ENCODE measurements at regions not wholly inside any gene's neighbourhood (a gene's known extent, or its start where the extent isn't known, plus 50 kb on each side); places are given as distances from the start of the nearest gene placed in this dataset.

- H3K4me3 ChIP-seq (ENCODE audit: low read length, poor library complexity, severe bottlenecking) = no peak overlapping the region
- no peaks in the 10 kb centered on the region for H3K9me2 ChIP-seq (replicated peaks; ENCODE audit: low read depth, low read length)
- H3K9ac ChIP-seq (ENCODE audit: low read depth, low read length, poor library complexity, severe bottlenecking) = no peak overlapping the region
- no peaks in the 10 kb centered on the region for H3K79me2 ChIP-seq (ENCODE audit: insufficient read depth, low read length)
- H3F3A ChIP-seq (ENCODE audit: low read depth) = no peaks in the 10 kb centered on the region
- no peaks in the 10 kb centered on the region for H3K36me3 ChIP-seq (ENCODE audit: insufficient read depth, low read length)
- no peaks in the 10 kb centered on the region for H3K27me3 ChIP-seq (ENCODE audit: insufficient read depth, low read length, poor library complexity, severe bottlenecking)
- H2AFZ ChIP-seq (ENCODE audit: low read length) = no peak overlapping the region
- H3K4me1 ChIP-seq (ENCODE audit: insufficient read depth, low read length, poor library complexity, severe bottlenecking) = no peaks in the 10 kb centered on the region
- TF ChIP-seq, protein P1, sequence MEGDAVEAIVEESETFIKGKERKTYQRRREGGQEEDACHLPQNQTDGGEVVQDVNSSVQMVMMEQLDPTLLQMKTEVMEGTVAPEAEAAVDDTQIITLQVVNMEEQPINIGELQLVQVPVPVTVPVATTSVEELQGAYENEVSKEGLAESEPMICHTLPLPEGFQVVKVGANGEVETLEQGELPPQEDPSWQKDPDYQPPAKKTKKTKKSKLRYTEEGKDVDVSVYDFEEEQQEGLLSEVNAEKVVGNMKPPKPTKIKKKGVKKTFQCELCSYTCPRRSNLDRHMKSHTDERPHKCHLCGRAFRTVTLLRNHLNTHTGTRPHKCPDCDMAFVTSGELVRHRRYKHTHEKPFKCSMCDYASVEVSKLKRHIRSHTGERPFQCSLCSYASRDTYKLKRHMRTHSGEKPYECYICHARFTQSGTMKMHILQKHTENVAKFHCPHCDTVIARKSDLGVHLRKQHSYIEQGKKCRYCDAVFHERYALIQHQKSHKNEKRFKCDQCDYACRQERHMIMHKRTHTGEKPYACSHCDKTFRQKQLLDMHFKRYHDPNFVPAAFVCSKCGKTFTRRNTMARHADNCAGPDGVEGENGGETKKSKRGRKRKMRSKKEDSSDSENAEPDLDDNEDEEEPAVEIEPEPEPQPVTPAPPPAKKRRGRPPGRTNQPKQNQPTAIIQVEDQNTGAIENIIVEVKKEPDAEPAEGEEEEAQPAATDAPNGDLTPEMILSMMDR (conservative IDR thresholded peaks at IDR 0.05; ENCODE audit: low read length) = no peak
- no peak for TF ChIP-seq EZH2phosphoT487 (IDR thresholded peaks at IDR 0.05; ENCODE audit: borderline replicate concordance)
- no peak overlapping the region for H3K4me2 ChIP-seq (ENCODE audit: low read depth, low read length, poor library complexity, severe bottlenecking)
- no peaks in the 10 kb centered on the region for H3K9me3 ChIP-seq (ENCODE audit: insufficient read depth, low read depth, low read length)
- no peaks in the 10 kb centered on the region for H4K20me1 ChIP-seq (ENCODE audit: insufficient read depth, low read length, poor library complexity, severe bottlenecking)
Measured at GRCh38 chr1:106802181-106802580, 254.3 kb upstream of the PRMT6 start.

GRCh38 chr1:106814418-106814817 is 242.1 kb upstream of the PRMT6 start:
- H3F3A ChIP-seq (ENCODE audit: low read depth) = no peaks in the 10 kb centered on the region
- H3K4me3 ChIP-seq (ENCODE audit: low read length, poor library complexity, severe bottlenecking) = no peak overlapping the region
- H3K9ac ChIP-seq (ENCODE audit: low read depth, low read length, poor library complexity, severe bottlenecking) = no peak overlapping the region
- TF ChIP-seq EZH2phosphoT487 (IDR thresholded peaks at IDR 0.05; ENCODE audit: borderline replicate concordance) = no peak
- TF ChIP-seq, protein P1 (conservative IDR thresholded peaks at IDR 0.05; ENCODE audit: low read length) = no peak
- no peaks in the 10 kb centered on the region for H3K27me3 ChIP-seq (ENCODE audit: insufficient read depth, low read length, poor library complexity, severe bottlenecking)
- H3K4me2 ChIP-seq (ENCODE audit: low read depth, low read length, poor library complexity, severe bottlenecking) = no peak overlapping the region
- no peaks in the 10 kb centered on the region for H3K36me3 ChIP-seq (ENCODE audit: insufficient read depth, low read length)
- H3K9me3 ChIP-seq (ENCODE audit: insufficient read depth, low read depth, low read length) = no peaks in the 10 kb centered on the region
- no peaks in the 10 kb centered on the region for H3K4me1 ChIP-seq (ENCODE audit: insufficient read depth, low read length, poor library complexity, severe bottlenecking)
- H3K9me2 ChIP-seq (replicated peaks; ENCODE audit: low read depth, low read length) = no peaks in the 10 kb centered on the region
- H3K79me2 ChIP-seq (ENCODE audit: insufficient read depth, low read length) = no peaks in the 10 kb centered on the region
- no peaks in the 10 kb centered on the region for H4K20me1 ChIP-seq (ENCODE audit: insufficient read depth, low read length, poor library complexity, severe bottlenecking)
- H2AFZ ChIP-seq (ENCODE audit: low read length) = no peak overlapping the region

DNA sequence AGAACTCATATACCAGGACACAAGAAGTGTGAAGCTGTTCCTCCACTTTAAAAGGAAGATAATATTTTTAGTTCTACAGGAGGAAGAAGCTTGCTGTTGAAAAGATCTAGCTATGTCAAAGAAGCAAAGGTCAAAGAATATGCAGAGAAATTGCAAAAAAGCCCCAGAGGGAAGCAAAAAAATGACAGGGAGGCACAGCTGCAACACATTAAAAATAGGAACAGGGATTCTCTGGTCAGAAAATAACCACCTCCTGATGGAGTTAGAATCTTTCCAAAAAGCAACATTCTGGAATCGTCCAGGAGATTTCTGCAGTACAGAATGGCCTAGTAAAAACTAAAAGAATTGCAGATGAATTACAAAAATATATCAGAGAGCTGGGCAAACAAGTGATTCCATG is 238.9 kb upstream of the PRMT6 start:
- no peaks in the 10 kb centered on the region for H3K4me1 ChIP-seq (ENCODE audit: insufficient read depth, low read length, poor library complexity, severe bottlenecking)
- no peak overlapping the region for H2AFZ ChIP-seq (ENCODE audit: low read length)
- no peaks in the 10 kb centered on the region for H3K9me3 ChIP-seq (ENCODE audit: insufficient read depth, low read depth, low read length)
- no peaks in the 10 kb centered on the region for H3K79me2 ChIP-seq (ENCODE audit: insufficient read depth, low read length)
- no peaks in the 10 kb centered on the region for H3F3A ChIP-seq (ENCODE audit: low read depth)
- no peak overlapping the region for H3K4me3 ChIP-seq (ENCODE audit: low read length, poor library complexity, severe bottlenecking)
- no peak for TF ChIP-seq EZH2phosphoT487 (IDR thresholded peaks at IDR 0.05; ENCODE audit: borderline replicate concordance)
- TF ChIP-seq, protein P1 (conservative IDR thresholded peaks at IDR 0.05; ENCODE audit: low read length) = no peak
- no peaks in the 10 kb centered on the region for H3K36me3 ChIP-seq (ENCODE audit: insufficient read depth, low read length)
- no peaks in the 10 kb centered on the region for H3K9me2 ChIP-seq (replicated peaks; ENCODE audit: low read depth, low read length)
- no peak overlapping the region for H3K9ac ChIP-seq (ENCODE audit: low read depth, low read length, poor library complexity, severe bottlenecking)
- H3K4me2 ChIP-seq (ENCODE audit: low read depth, low read length, poor library complexity, severe bottlenecking) = no peak overlapping the region
- no peaks in the 10 kb centered on the region for H4K20me1 ChIP-seq (ENCODE audit: insufficient read depth, low read length, poor library complexity, severe bottlenecking)
- H3K27me3 ChIP-seq (ENCODE audit: insufficient read depth, low read length, poor library complexity, severe bottlenecking) = no peaks in the 10 kb centered on the region
